SKM-1 (cell line): ENCODE measurements at regions not wholly inside any gene's neighbourhood (a gene's known extent, or its start where the extent isn't known, plus 50 kb on each side); places are given as distances from the start of the nearest gene placed in this dataset.

Experiments used
- DNase-seq: peaks from one replicate; lab custom pipeline; 2025; ENCODE audit not compliant: unreplicated experiment; lab: John Stamatoyannopoulos, UW

- DNase-seq, result no peak
These were observed 91.2 kb upstream of the CNOT2 start for GRCh38 chr12:70151993-70152392.

- DNase-seq, result no peak
These were observed 89.1 kb upstream of the CNOT2 start for GRCh38 chr12:70154087-70154638.

GRCh38 chr12:70154960-70155589 lies 88.2 kb upstream of the CNOT2 start:
- no peak for DNase-seq

GRCh38 chr12:70157099-70157498 lies 86.1 kb upstream of the CNOT2 start:
- DNase-seq, result no peak

GRCh38 chr12:70165450-70165849 lies 77.8 kb upstream of the CNOT2 start:
- DNase-seq, result no peak

GRCh38 chr12:70176290-70176689 lies 66.9 kb upstream of the CNOT2 start:
- DNase-seq, result no peak

GRCh38 chr12:70177631-70178030 lies 65.6 kb upstream of the CNOT2 start:
- no peak for DNase-seq

GRCh38 chr12:70178038-70178437 lies 65.2 kb upstream of the CNOT2 start:
- DNase-seq, result no peak

- DNase-seq, result no peak
These were observed 63.1 kb upstream of the CNOT2 start for GRCh38 chr12:70180130-70180529.

GRCh38 chr12:70185301-70185700 lies 57.9 kb upstream of the CNOT2 start:
- DNase-seq, result no peak

- DNase-seq, result no peak
These were observed 56.8 kb upstream of the CNOT2 start for GRCh38 chr12:70186436-70186835.

- DNase-seq, result no peak
These were observed 52.8 kb upstream of the CNOT2 start for GRCh38 chr12:70190262-70191010.
